Stimulated activated memory B cell treated with anti-CD40 and anti-IgM and Interleukin-4, amounts not matched to agents 10 μg/mL and 1 μg/mL and 100 μg/mL, for 72 hours (primary cell): ENCODE measurements at regions not wholly inside any gene's neighbourhood (a gene's known extent, or its start where the extent isn't known, plus 50 kb on each side); places are given as distances from the start of the nearest gene placed in this dataset.
"Not testable (repeated sequence)": the region's sequence is repeated elsewhere in the genome, so short reads cannot be mapped to it uniquely, and the experiment has no call there.

ENCODE experiments used
- ATAC-seq: fragments of 150-1000 bp; cut with Tn5 transposase; 2 replicates; pipeline ENCODE4 v1.10.0; 2021
- H3K27ac Mint-ChIP-seq: one replicate; pipeline ENCODE4 v1.8.0; 2022; ENCODE audit warnings: mild to moderate bottlenecking, mixed read lengths
- H3K27me3 Mint-ChIP-seq: one replicate; pipeline ENCODE4 v1.8.0; 2022; ENCODE audit warnings: mixed read lengths
- H3K36me3 Mint-ChIP-seq: one replicate; pipeline ENCODE4 v1.8.0; 2022; ENCODE audit warnings: mixed read lengths
- H3K4me1 Mint-ChIP-seq: one replicate; pipeline ENCODE4 v1.8.0; 2022; ENCODE audit warnings: mixed read lengths
- H3K4me3 Mint-ChIP-seq: one replicate; pipeline ENCODE4 v1.8.0; 2022; ENCODE audit warnings: mild to moderate bottlenecking, moderate library complexity, mixed read lengths
- H3K9me3 Mint-ChIP-seq: one replicate; pipeline ENCODE4 v1.8.0; 2022; ENCODE audit warnings: mixed read lengths

DNA sequence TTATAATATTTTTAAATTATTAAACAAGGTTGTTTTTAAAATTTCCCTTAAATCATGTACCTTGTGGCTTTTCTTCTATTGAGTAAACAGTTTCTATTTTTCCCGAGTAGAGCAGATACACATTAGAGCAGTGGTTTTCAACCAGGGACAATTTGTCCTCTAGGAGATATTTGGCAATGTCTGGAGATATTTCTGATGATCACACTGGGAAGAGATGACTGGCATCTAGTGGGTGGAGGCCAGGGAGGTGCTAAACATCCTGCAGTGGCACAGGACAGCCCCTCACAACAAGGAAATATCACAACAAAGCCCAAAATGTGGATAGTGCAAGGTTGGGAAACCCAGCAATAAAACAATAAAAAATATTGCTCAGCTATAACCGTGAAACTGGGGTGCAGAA, 113.0 kb upstream of the PTPRG start:
- no peaks in the 10 kb centered on the region for H3K9me3 Mint-ChIP-seq
- no peaks in the 10 kb centered on the region for H3K27me3 Mint-ChIP-seq
- no peak overlapping the region for H3K27ac Mint-ChIP-seq
- ATAC-seq, result no peak
- no peaks in the 10 kb centered on the region for H3K36me3 Mint-ChIP-seq
- H3K4me1 Mint-ChIP-seq, result no peaks in the 10 kb centered on the region
- H3K4me3 Mint-ChIP-seq, result no peak overlapping the region

DNA sequence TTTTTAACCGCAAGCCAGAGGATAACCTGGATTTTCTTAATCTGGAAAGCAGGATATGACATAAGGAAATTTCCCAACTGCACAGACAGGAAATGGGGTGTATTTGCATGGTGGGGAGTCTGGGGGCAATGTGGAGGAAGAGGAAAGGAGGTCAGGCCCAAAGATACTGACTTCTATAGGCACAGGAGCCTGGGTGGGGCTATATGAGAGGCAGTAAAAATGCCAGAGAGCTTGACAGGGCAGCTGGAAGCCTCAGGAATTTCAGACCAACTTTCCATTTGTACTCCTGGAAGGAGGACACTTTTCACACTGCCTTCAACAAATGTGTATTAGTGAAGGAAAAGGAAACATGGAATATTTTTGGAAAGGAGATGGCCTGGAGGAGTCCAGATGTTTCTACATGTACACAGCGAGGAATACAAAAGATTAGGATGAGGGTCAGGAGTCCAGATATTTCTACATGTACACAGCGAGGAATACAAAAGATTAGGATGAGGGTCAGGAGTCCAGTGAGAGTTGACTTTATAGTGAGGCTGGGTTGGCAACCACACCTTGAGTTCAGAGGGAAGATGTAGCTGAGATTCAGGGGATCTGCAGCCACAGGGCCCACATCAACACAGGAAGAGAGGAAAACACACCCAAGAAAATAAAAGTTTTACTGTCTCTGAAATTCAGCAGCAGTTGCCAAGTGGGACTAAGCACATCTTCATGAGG, 111.9 kb upstream of the PTPRG start:
- ATAC-seq, result no peak
- Mint-ChIP-seq H3K4me3 (no peak overlapping the region), H3K27me3 (no peaks in the 10 kb centered on the region), H3K4me1 (no peaks in the 10 kb centered on the region), H3K27ac (no peak overlapping the region), H3K36me3 (no peaks in the 10 kb centered on the region), H3K9me3 (no peaks in the 10 kb centered on the region)

DNA sequence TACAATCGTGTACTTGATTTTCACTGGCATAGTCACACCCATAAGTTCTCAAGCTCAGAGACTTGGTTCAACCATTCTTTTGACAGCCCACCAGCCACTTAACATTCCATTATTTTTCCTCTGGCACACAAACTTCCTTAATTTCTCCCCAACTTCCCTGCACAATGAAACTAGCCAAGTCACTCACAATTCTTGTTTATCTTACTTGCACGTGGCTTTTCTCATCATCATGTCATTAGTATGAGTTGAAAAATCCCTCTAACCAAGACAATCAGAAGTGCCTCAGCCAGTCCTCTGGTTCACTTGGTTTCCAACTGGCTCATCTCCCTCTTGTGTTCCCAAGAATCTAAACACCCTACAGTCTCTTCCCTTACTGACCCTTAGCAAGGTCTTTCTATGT, 110.5 kb upstream of the PTPRG start:
- no peaks in the 10 kb centered on the region for H3K36me3 Mint-ChIP-seq
- H3K27me3 Mint-ChIP-seq, result no peaks in the 10 kb centered on the region
- ATAC-seq, result no peak
- no peak overlapping the region for H3K27ac Mint-ChIP-seq
- H3K4me3 Mint-ChIP-seq, result no peak overlapping the region
- no peaks in the 10 kb centered on the region for H3K9me3 Mint-ChIP-seq
- H3K4me1 Mint-ChIP-seq, result no peaks in the 10 kb centered on the region

DNA sequence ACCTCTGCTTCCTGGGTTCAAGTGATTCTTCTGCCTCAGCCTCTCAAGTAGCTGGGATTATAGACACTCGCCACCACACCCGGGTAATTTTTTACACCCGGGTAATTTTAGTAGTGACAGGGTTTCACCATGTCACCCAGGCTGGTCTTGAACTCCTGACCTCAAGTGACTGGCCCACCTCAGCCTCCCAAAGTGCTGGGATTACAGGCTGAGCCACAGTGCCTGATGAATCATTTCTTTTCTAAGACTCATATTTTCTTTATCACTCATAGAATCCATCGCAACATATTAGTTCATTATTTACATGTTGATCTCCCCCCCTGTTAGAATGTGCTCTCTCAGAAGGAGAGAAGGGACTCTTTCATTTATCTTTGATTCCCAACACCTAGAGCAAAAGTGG, 109.5 kb upstream of the PTPRG start:
- H3K27ac Mint-ChIP-seq, result no peak overlapping the region
- no peak for ATAC-seq
- H3K9me3 Mint-ChIP-seq, result no peaks in the 10 kb centered on the region
- no peak overlapping the region for H3K4me3 Mint-ChIP-seq
- H3K36me3 Mint-ChIP-seq, result no peaks in the 10 kb centered on the region
- no peaks in the 10 kb centered on the region for H3K27me3 Mint-ChIP-seq
- H3K4me1 Mint-ChIP-seq, result no peaks in the 10 kb centered on the region

DNA sequence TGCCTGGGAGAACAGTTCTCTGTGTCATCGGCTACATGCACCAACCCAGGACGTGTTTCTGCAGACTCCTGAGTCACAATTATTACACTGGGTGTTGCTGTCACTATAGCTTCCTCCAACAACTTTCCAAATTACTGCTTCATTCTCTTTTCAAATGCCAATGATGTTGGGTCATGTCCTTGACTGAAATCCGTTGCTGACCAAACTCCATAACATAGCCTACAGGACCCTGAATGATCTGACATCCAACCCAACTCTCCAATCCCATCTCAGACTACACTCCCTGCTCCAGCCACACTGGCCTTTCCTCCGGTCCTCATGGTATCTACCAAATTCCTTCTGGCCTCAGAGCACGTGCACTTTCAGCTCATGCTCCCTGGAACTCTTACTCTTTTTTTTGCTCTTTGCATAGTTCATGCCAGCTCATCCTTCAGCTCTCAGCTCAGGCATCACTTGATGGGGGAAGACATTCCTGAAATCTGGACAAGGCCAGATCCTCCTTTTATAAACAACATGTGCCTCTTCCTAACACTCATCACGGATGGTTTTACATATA, 108.8 kb upstream of the PTPRG start:
- Mint-ChIP-seq H3K27ac (no peak overlapping the region), H3K9me3 (no peaks in the 10 kb centered on the region), H3K27me3 (no peaks in the 10 kb centered on the region), H3K4me3 (no peak overlapping the region), H3K36me3 (no peaks in the 10 kb centered on the region), H3K4me1 (no peaks in the 10 kb centered on the region)
- ATAC-seq, result no peak

DNA sequence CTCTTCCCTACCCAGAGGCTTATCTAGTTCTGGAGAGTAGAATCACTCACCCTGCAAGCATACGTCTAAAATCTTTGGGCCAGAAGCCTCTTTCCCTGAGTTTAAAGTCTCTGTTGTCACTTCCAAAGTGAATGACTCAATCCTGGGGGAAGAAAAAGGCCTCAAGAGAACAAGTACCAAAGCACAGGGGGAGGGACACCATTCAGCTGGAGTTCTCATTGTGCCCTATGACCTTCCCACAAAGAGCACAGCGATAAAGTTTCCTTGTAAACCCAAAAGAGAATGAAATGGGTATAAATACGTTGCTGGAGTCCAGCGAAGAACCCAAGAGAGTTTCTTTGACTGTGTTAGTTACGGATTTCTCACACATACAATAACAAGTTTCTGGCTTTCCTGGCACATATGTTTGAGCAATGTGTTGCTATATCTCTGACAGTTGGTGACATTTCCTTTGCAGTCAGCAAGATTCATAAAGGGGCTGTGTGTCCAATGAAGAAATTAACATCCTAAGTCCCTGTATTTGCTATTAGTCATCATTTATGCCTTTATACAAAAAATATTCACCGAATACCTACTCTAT, 107.3 kb upstream of the PTPRG start:
- no peaks in the 10 kb centered on the region for H3K4me1 Mint-ChIP-seq
- no peaks in the 10 kb centered on the region for H3K36me3 Mint-ChIP-seq
- no peaks in the 10 kb centered on the region for H3K27me3 Mint-ChIP-seq
- H3K27ac Mint-ChIP-seq, result no peak overlapping the region
- ATAC-seq, result no peak
- no peaks in the 10 kb centered on the region for H3K9me3 Mint-ChIP-seq
- no peak overlapping the region for H3K4me3 Mint-ChIP-seq

DNA sequence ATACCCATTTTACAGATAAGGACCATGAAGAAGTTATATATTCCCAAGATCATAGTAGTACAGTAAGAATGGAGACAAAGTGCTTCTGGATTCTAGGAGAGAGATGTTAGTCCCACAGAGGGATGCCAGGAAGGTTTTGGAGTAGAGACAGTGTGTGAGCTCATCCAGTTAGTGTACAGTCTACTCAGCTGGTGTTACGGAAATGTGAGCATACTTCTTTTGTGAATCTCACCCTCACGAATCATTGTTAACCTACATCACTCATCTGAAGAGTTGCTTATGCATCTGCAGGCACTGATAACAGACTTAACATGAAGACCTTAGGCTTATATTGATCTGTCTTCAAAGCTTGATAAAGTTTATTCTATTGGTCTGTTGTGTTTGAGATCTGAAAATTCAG, 106.6 kb upstream of the PTPRG start:
- no peaks in the 10 kb centered on the region for H3K9me3 Mint-ChIP-seq
- H3K4me1 Mint-ChIP-seq, result no peaks in the 10 kb centered on the region
- ATAC-seq, result no peak
- no peak overlapping the region for H3K27ac Mint-ChIP-seq
- no peaks in the 10 kb centered on the region for H3K27me3 Mint-ChIP-seq
- no peaks in the 10 kb centered on the region for H3K36me3 Mint-ChIP-seq
- no peak overlapping the region for H3K4me3 Mint-ChIP-seq

DNA sequence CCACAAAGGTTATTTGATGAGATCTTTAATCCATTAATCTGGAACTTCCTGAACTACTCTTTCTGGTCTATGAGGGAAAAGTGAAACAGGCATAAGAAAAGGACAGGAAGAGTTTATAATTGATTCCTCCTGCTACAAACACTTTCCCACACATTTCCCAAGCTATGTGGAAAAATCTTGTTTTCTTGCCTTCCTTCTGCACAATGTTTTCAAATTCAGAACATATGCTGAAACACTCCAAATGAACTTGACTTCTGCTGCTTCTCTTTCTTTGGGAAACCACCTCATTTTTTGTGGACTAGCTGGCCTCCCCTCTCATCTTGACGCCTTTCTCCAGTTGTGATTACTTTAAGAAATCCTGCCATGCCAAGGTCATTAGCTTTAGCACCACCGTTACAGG, 100.7 kb upstream of the PTPRG start:
- ATAC-seq, result no peak
- Mint-ChIP-seq H3K27ac (no peak overlapping the region), H3K4me3 (no peak overlapping the region), H3K27me3 (no peaks in the 10 kb centered on the region), H3K9me3 (no peaks in the 10 kb centered on the region), H3K36me3 (no peaks in the 10 kb centered on the region), H3K4me1 (no peaks in the 10 kb centered on the region)

DNA sequence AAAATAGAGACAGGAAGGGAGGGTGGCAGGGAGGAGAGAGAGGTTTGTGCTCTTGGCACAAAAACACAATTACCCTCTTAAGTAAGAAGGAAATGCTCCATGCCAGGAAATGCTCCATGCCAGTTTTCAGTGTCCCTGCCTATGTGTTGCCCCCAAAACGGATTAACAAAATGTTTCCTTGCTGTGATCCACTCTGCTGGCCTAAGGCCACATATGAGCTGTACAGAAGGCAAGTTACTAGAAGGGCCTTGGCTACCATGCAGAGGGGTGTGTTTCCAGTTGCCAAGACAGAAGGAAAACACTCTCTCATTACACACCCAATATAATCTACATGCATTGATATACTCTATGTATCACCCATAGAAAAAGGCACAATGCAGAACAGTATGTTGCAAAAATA, 98.2 kb upstream of the PTPRG start:
- Mint-ChIP-seq H3K4me3 (no peak overlapping the region), H3K27me3 (no peaks in the 10 kb centered on the region), H3K9me3 (no peaks in the 10 kb centered on the region), H3K4me1 (no peaks in the 10 kb centered on the region), H3K27ac (no peak overlapping the region), H3K36me3 (no peaks in the 10 kb centered on the region)
- no peak for ATAC-seq

DNA sequence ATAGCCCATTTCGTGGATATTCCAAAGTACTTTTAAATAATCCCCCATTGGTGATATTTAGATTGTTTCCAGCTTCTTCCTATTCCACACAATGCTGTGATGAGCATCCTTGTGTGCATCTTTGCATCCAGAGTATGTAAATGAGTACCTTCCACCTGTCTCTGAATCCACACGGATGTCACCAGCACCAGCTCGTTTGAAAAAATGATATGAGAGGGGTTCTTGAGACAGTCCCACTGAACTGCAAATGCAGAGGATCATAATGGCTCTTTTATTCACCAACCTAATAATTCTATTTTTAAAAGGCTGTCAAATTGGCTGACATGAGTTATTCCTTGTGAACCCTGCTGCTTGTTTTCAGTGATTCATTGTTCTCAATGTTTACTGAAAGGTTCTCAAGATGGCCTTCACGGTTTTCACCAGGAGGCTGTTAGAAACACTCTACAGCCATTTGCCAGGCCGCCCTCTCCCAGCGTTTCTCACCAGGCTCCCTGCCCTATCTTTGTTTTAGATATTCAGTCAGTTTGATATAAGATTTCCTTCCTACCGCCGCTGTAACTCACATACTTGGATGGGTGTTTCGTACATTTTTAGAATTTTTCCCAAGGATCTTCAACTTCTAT, 96.7 kb upstream of the PTPRG start:
- H3K27ac Mint-ChIP-seq, result no peak overlapping the region
- ATAC-seq, result no peak

DNA sequence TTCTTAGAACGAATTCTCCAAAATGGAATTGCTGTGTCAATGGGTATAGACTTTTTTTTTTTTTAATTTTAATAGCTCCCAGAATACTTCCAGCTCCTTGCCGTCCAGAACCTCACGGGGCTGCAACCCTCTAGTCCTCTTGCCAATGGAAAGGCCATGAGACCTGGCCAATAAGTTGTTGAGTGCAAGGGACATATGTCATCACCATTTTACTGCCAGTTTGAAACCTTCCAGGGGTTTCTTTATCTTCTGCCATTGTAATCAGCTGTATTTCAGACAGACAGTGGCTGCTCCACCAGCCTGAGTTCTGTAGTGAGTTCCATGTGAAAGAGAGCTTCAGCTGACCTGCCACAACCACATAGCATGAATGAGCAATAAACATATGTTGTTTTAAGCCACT, 95.0 kb upstream of the PTPRG start:
- no peak for ATAC-seq
- Mint-ChIP-seq H3K36me3 (no peaks in the 10 kb centered on the region), H3K9me3 (no peaks in the 10 kb centered on the region), H3K27me3 (no peaks in the 10 kb centered on the region), H3K4me3 (no peak overlapping the region), H3K4me1 (no peaks in the 10 kb centered on the region), H3K27ac (no peak overlapping the region)

More for the DNA sequence above, 96.7 kb upstream of the PTPRG start:
- Mint-ChIP-seq H3K27me3 (no peaks in the 10 kb centered on the region), H3K4me3 (no peak overlapping the region), H3K9me3 (no peaks in the 10 kb centered on the region), H3K36me3 (no peaks in the 10 kb centered on the region), H3K4me1 (no peaks in the 10 kb centered on the region)

DNA sequence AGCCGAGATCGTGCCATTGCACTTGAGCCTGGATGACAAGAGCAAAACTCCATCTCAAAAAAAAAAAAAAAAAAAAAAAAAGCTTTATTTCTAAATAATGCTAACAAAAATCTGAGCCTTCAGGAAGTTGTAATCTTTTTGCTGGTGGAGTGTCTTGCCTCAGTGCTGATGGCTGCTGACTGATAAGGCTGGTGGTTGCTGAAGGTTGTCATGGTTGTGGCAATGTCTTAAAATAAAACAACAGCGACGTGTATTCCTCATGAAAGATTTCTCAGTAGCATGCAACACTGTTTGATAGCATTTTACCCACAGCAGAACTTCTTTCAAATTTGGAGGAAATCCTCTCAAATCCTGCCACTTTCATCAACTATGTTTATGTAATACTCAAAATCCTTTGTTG, 77.4 kb upstream of the PTPRG start:
- no peak for ATAC-seq
- Mint-ChIP-seq H3K27me3 (no peaks in the 10 kb centered on the region), H3K9me3 (no peaks in the 10 kb centered on the region), H3K36me3 (no peaks in the 10 kb centered on the region), H3K4me1 (no peaks in the 10 kb centered on the region), H3K27ac (no peak overlapping the region), H3K4me3 (no peak overlapping the region)

DNA sequence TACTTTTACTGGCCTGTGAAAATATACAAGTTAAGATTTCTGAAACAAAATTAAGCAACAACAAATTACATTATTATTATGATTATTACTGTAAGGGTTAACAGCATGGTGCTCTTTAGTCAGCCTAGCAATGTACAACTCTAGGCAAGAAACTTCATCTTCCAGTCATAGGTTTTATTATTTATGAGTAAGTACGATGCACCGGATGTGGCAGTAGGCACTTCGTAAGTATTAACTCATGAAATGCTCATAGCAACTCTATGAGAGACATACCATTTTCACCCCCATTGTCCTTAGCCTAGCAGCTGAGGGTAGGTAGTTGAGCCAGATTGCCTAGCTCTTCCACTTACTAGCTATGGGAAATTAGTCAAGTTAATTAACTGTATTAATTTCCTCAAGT, 68.0 kb upstream of the PTPRG start:
- Mint-ChIP-seq H3K4me1 (no peaks in the 10 kb centered on the region), H3K36me3 (no peaks in the 10 kb centered on the region), H3K9me3 (peaks cover 4% of the 10 kb centered on the region), H3K27me3 (no peaks in the 10 kb centered on the region), H3K4me3 (no peak overlapping the region), H3K27ac (no peak overlapping the region)
- no peak for ATAC-seq

DNA sequence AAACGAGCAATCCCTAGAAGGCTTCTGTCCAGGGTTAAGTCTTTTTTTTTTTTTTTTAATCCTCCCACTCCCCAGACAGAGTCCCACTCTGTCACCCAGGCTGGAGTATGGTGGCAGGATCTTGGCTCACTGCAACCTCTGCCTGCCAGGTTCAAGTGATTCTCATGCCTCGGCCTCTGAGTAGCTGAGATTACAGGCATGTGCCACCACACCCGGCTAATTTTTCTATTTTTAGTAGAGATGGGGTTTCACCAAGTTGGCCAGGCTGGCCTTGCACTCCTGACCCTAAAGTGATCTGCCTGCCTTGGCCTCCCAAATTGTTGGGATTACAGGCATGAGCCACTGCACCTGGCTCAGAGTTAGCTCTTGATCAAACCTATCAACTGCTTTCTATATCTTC, 67.1 kb upstream of the PTPRG start:
- not testable (repeated sequence) for H3K36me3 Mint-ChIP-seq, H3K27ac Mint-ChIP-seq, H3K4me1 Mint-ChIP-seq, ATAC-seq, H3K4me3 Mint-ChIP-seq, H3K27me3 Mint-ChIP-seq, H3K9me3 Mint-ChIP-seq

DNA sequence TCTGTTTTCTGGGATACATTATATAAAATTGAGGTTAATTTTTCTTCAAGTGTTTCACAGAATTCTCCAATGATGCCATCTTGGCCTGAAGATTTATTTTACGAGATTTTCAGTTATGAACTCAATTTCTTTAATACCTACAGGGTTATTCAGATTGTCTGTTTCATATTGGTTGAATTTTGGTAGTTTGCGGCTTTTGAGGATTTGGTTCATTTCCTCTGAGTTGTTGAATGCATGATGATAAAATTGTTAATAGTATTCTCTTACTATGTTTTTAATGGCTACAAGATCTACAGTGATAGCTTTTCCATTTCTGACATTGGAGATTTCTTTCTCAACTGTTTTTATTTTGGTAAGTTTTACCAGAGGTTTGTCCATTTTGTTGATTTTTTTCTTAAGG, 63.9 kb upstream of the PTPRG start:
- no peak for ATAC-seq
- Mint-ChIP-seq H3K9me3 (peaks cover 15% of the 10 kb centered on the region), H3K36me3 (no peaks in the 10 kb centered on the region), H3K4me3 (no peak overlapping the region), H3K4me1 (no peaks in the 10 kb centered on the region), H3K27ac (no peak overlapping the region), H3K27me3 (no peaks in the 10 kb centered on the region)

DNA sequence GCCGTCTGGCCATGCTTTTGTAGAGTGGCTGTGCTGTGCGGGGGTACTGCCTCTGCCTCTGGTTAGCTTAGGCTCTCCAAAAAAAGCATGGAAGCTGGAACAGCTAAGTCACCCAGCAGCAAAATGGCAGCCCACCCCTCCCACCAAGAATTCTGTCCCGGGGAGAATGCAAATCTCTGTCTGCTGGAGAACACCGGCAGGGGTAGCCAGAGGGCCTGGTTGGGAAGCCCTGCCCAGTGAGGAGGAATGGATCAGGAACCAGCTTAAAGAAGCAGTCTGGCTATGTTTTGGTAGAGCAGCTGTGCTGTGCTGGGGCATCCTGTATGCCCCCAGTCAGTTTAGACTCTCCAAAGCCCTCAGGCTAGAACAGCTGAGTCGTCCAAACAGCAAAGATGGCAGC, 56.2 kb upstream of the PTPRG start:
- no peaks in the 10 kb centered on the region for H3K4me1 Mint-ChIP-seq
- peaks cover 13% of the 10 kb centered on the region for H3K9me3 Mint-ChIP-seq
- H3K27me3 Mint-ChIP-seq, result peaks cover 6% of the 10 kb centered on the region

More for the DNA sequence above, 56.2 kb upstream of the PTPRG start:
- Mint-ChIP-seq H3K27ac (no peak overlapping the region), H3K36me3 (no peaks in the 10 kb centered on the region), H3K4me3 (no peak overlapping the region)
- ATAC-seq, result no peak
